ENCODE measurements at regions not wholly inside any gene's neighbourhood (a gene's known extent, or its start where the extent isn't known, plus 50 kb on each side); places are given as distances from the start of the nearest gene placed in this dataset.
A peak's percentile ranks its signal among the peaks of the same experiment; 100 is the strongest.

- H3K9me3 Mint-ChIP-seq = peaks cover 3% of the 10 kb centered on the region
Observed at GRCh38 chr9:11335011-11335410, 722.2 kb upstream of the PTPRD start.

GRCh38 chr9:11338130-11338529 lies 725.3 kb upstream of the PTPRD start:
- no peaks in the 10 kb centered on the region for H3K27me3 Mint-ChIP-seq
- H3K36me3 Mint-ChIP-seq = no peaks in the 10 kb centered on the region

More at GRCh38 chr9:11335011-11335410, 722.2 kb upstream of the PTPRD start:
- no peaks in the 10 kb centered on the region for H3K36me3 Mint-ChIP-seq
- no peak overlapping the region for H3K4me3 Mint-ChIP-seq
- H3K27ac Mint-ChIP-seq = no peak overlapping the region
- H3K27me3 Mint-ChIP-seq = no peaks in the 10 kb centered on the region
- no peaks in the 10 kb centered on the region for H3K4me1 Mint-ChIP-seq
- ATAC-seq = no peak

GRCh38 chr9:11340654-11341053 lies 727.9 kb upstream of the PTPRD start:
- Mint-ChIP-seq H3K4me1 (no peaks in the 10 kb centered on the region), H3K36me3 (no peaks in the 10 kb centered on the region), H3K4me3 (no peak overlapping the region), H3K9me3 (peaks cover under 1% of the 10 kb centered on the region), H3K27me3 (no peaks in the 10 kb centered on the region), H3K27ac (no peak overlapping the region)
- no peak for ATAC-seq

More at GRCh38 chr9:11338130-11338529, 725.3 kb upstream of the PTPRD start:
- no peaks in the 10 kb centered on the region for H3K4me1 Mint-ChIP-seq
- H3K4me3 Mint-ChIP-seq = no peak overlapping the region
- ATAC-seq = no peak
- no peak overlapping the region for H3K27ac Mint-ChIP-seq
- peaks cover 3% of the 10 kb centered on the region for H3K9me3 Mint-ChIP-seq

- ATAC-seq = no peak
- H3K9me3 Mint-ChIP-seq = peaks cover 4% of the 10 kb centered on the region
- H3K4me3 Mint-ChIP-seq = no peak overlapping the region
- no peaks in the 10 kb centered on the region for H3K36me3 Mint-ChIP-seq
- no peaks in the 10 kb centered on the region for H3K4me1 Mint-ChIP-seq
- H3K27ac Mint-ChIP-seq = no peak overlapping the region
- no peaks in the 10 kb centered on the region for H3K27me3 Mint-ChIP-seq
Observed at GRCh38 chr9:11347437-11347836, 734.6 kb upstream of the PTPRD start.

- Mint-ChIP-seq H3K4me3 (no peak overlapping the region), H3K36me3 (no peaks in the 10 kb centered on the region), H3K27me3 (no peaks in the 10 kb centered on the region), H3K4me1 (no peaks in the 10 kb centered on the region), H3K27ac (no peak overlapping the region), H3K9me3 (peaks cover 4% of the 10 kb centered on the region)
- no peak for ATAC-seq
Observed at GRCh38 chr9:11348366-11348765, 735.6 kb upstream of the PTPRD start.

- ATAC-seq = no peak
- no peak overlapping the region for H3K27ac Mint-ChIP-seq
- peaks cover 4% of the 10 kb centered on the region for H3K9me3 Mint-ChIP-seq
Observed at GRCh38 chr9:11349187-11349586, 736.4 kb upstream of the PTPRD start.

GRCh38 chr9:11352612-11353011 lies 739.8 kb upstream of the PTPRD start:
- no peaks in the 10 kb centered on the region for H3K36me3 Mint-ChIP-seq
- no peak overlapping the region for H3K27ac Mint-ChIP-seq
- no peaks in the 10 kb centered on the region for H3K4me1 Mint-ChIP-seq
- no peaks in the 10 kb centered on the region for H3K27me3 Mint-ChIP-seq
- peaks cover 4% of the 10 kb centered on the region for H3K9me3 Mint-ChIP-seq
- ATAC-seq = no peak
- no peak overlapping the region for H3K4me3 Mint-ChIP-seq

More at GRCh38 chr9:11349187-11349586, 736.4 kb upstream of the PTPRD start:
- Mint-ChIP-seq H3K27me3 (no peaks in the 10 kb centered on the region), H3K36me3 (no peaks in the 10 kb centered on the region), H3K4me1 (no peaks in the 10 kb centered on the region), H3K4me3 (no peak overlapping the region)

GRCh38 chr9:11356067-11356466 lies 743.3 kb upstream of the PTPRD start:
- H3K4me1 Mint-ChIP-seq = no peaks in the 10 kb centered on the region
- H3K4me3 Mint-ChIP-seq = no peak overlapping the region
- no peak overlapping the region for H3K27ac Mint-ChIP-seq
- no peaks in the 10 kb centered on the region for H3K36me3 Mint-ChIP-seq
- ATAC-seq = no peak
- H3K27me3 Mint-ChIP-seq = no peaks in the 10 kb centered on the region
- H3K9me3 Mint-ChIP-seq = no peaks in the 10 kb centered on the region

GRCh38 chr9:11366585-11367129 lies 753.9 kb upstream of the PTPRD start:
- Mint-ChIP-seq H3K27ac (no peak overlapping the region), H3K36me3 (no peaks in the 10 kb centered on the region)
- ATAC-seq = peak; percentile 41

GRCh38 chr9:11374926-11375325 lies 762.1 kb upstream of the PTPRD start:
- Mint-ChIP-seq H3K27ac (no peak overlapping the region), H3K4me1 (no peaks in the 10 kb centered on the region), H3K9me3 (peaks cover 8% of the 10 kb centered on the region), H3K36me3 (no peaks in the 10 kb centered on the region), H3K27me3 (no peaks in the 10 kb centered on the region), H3K4me3 (no peak overlapping the region)
- no peak for ATAC-seq

More at GRCh38 chr9:11366585-11367129, 753.9 kb upstream of the PTPRD start:
- H3K9me3 Mint-ChIP-seq = peaks cover 2% of the 10 kb centered on the region
- no peak overlapping the region for H3K4me3 Mint-ChIP-seq
- H3K27me3 Mint-ChIP-seq = no peaks in the 10 kb centered on the region
- no peaks in the 10 kb centered on the region for H3K4me1 Mint-ChIP-seq

GRCh38 chr9:11402621-11403020 lies 789.8 kb upstream of the PTPRD start:
- no peak for ATAC-seq
- Mint-ChIP-seq H3K36me3 (no peaks in the 10 kb centered on the region), H3K27ac (no peak overlapping the region), H3K4me3 (no peak overlapping the region), H3K27me3 (no peaks in the 10 kb centered on the region), H3K9me3 (peaks cover 21% of the 10 kb centered on the region), H3K4me1 (no peaks in the 10 kb centered on the region)

GRCh38 chr9:11414241-11414640 lies 801.4 kb upstream of the PTPRD start:
- Mint-ChIP-seq H3K36me3 (no peaks in the 10 kb centered on the region), H3K27ac (no peak overlapping the region), H3K9me3 (no peaks in the 10 kb centered on the region), H3K4me3 (no peak overlapping the region), H3K4me1 (no peaks in the 10 kb centered on the region), H3K27me3 (no peaks in the 10 kb centered on the region)
- ATAC-seq = no peak

- no peak for ATAC-seq
- no peak overlapping the region for H3K27ac Mint-ChIP-seq
- H3K36me3 Mint-ChIP-seq = no peaks in the 10 kb centered on the region
- no peak overlapping the region for H3K4me3 Mint-ChIP-seq
- no peaks in the 10 kb centered on the region for H3K4me1 Mint-ChIP-seq
- H3K27me3 Mint-ChIP-seq = no peaks in the 10 kb centered on the region
- peaks cover 2% of the 10 kb centered on the region for H3K9me3 Mint-ChIP-seq
Observed at GRCh38 chr9:11417782-11418181, 805.0 kb upstream of the PTPRD start.

GRCh38 chr9:11431490-11431889 lies 818.7 kb upstream of the PTPRD start:
- Mint-ChIP-seq H3K27me3 (no peaks in the 10 kb centered on the region), H3K27ac (no peak overlapping the region), H3K36me3 (no peaks in the 10 kb centered on the region), H3K4me1 (no peaks in the 10 kb centered on the region), H3K4me3 (no peak overlapping the region), H3K9me3 (peaks cover 10% of the 10 kb centered on the region)
- no peak for ATAC-seq

- no peaks in the 10 kb centered on the region for H3K27me3 Mint-ChIP-seq
- no peaks in the 10 kb centered on the region for H3K36me3 Mint-ChIP-seq
- no peak overlapping the region for H3K4me3 Mint-ChIP-seq
- H3K9me3 Mint-ChIP-seq = peaks cover 9% of the 10 kb centered on the region
- no peaks in the 10 kb centered on the region for H3K4me1 Mint-ChIP-seq
- no peak overlapping the region for H3K27ac Mint-ChIP-seq
- ATAC-seq = no peak
Observed at GRCh38 chr9:11432361-11432760, 819.6 kb upstream of the PTPRD start.

GRCh38 chr9:11443631-11444030 lies 830.8 kb upstream of the PTPRD start:
- Mint-ChIP-seq H3K36me3 (no peaks in the 10 kb centered on the region), H3K27me3 (no peaks in the 10 kb centered on the region), H3K4me3 (no peak overlapping the region), H3K9me3 (peaks cover 9% of the 10 kb centered on the region), H3K27ac (no peak overlapping the region), H3K4me1 (no peaks in the 10 kb centered on the region)
- no peak for ATAC-seq

Data from stimulated activated memory B cell treated with anti-CD40 and anti-IgM and Interleukin-4, amounts not matched to agents 10 μg/mL and 1 μg/mL and 100 μg/mL, for 72 hours (primary cell).